GM21526 (cell line): ENCODE measurements at regions not wholly inside any gene's neighbourhood (a gene's known extent, or its start where the extent isn't known, plus 50 kb on each side); places are given as distances from the start of the nearest gene placed in this dataset.
A peak's percentile ranks its signal among the peaks of the same experiment; 100 is the strongest.

Source experiments
- ATAC-seq: cut with Tn5 transposase; IDR thresholded peaks from one replicate; pipeline ENCODE4 v1.9.1; 2021; ENCODE audit warnings: moderate library complexity; ENCODE audit not compliant: unreplicated experiment, low FRiP score

- no peak for ATAC-seq
These were observed 137.6 kb downstream of the GOLIM4 start for GRCh38 chr3:167958141-167958540.

- no peak for ATAC-seq
These were observed 142.8 kb downstream of the GOLIM4 start for GRCh38 chr3:167952969-167953368.

- ATAC-seq = no peak
These were observed 145.5 kb downstream of the GOLIM4 start for GRCh38 chr3:167950212-167950611.

DNA sequence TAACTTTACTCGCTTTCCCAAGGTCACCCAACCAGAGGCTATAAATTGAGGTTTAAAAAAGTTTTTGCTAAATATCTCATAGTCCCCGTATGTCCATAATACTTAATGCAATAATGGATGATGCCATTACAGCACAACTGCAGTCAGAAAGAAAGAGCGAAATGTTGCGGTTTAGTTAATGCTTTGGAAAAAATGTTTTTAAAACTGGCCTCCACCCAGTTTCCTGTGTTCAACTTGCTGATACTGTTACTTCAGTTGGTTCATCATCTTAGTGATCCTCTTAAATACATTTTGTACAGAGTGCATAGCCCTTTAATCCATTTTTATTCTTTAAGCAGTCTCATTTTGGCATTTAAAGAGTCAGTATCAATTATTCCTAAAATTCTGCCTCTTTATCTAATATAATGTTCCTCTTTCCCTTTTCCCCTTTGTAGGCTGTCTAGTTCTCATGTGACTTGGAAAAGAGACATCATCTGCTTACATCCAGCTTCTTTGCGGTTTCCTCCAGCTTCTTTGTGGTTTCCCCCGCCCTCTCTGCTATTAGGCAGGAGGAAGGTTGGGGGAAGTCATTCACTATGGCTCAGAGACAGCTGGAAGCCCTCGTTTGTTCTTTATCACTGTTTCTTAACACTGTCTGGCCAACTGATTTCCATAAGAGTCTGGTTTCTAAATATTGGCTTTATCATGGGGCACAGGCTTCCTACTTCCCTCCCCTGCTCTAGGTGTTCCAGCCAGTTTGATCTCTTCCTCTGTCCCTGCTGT, 154.3 kb downstream of the GOLIM4 start:
- no peak for ATAC-seq

GRCh38 chr3:167940241-167940640, 155.5 kb downstream of the GOLIM4 start:
- no peak for ATAC-seq

DNA sequence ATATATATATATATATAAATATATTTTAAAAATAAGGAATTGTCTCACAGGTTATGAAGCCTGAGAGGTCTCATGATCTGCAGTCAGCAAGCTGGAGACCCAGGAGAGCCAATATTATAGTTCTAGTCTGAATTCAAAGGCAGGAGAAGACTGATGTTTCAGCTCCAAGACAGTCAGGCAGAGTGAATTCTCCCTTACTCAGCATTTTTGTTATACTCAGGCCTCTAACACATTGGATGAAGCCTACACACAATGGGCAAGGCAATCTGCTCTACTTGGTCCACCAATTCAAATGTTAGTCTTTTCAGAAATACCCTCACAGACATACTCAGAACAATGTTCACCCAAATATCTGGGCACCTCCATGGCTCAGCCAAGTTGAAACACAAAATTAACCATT, 157.2 kb downstream of the GOLIM4 start:
- ATAC-seq = no peak

DNA sequence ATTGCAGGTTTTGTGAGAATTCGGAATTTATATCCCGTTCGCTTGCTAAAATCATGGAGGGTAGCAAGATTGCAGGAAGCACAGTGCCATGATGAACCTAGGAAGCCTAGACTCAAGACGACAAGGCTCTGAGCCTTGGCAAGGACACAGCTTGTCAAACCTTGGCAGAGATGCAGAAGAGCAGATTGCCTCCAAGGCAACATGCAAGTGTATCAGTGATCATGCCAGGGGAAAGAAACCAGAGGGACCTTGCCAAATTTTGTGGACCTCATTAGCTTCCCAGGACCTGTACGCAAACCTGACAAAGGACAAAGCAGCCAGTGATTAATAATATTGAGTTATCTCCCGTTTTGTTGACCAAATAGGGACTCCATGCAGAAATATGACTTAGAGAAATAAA, 159.7 kb downstream of the GOLIM4 start:
- no peak for ATAC-seq

- ATAC-seq = peak; percentile 56
These were observed 165.3 kb downstream of the GOLIM4 start for GRCh38 chr3:167930453-167930852.

DNA sequence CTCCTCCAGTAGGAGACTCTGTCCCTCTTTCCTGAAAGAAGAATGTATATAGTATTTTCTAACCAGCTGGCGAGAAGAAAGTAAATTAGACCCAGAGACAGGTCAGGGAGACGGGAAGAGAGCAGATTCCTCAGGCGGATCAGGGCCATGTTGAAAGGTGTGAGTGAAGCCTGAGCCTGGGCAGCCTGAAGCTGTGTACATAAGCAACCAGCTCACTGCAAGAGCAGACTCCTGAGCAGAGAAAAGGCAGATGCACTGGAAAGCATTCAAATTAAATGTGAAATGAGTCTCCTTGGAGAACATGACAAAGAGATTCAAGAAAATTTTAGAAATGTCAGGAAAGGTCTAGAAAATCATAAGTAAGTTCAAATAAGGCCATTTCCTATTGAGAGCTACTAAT, 165.8 kb downstream of the GOLIM4 start:
- ATAC-seq = no peak

DNA sequence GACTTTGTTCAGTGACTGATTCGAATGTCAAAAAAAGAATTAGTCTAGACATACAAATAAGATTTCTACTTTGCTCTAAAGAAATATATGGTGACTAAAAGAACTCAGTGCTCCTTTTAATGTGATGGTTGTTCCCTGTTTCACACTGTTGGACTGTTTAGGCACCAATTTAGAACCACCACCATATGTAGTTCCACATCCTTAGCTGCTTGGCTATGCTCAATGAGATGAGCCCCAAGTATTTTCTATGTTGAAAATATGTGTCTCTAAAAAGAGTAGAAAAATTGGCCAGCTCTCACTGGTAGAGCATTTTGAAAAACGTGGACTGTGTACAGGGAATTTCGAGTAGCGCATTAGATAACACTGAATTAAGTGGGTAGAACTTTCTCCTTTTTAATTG, 167.3 kb downstream of the GOLIM4 start:
- no peak for ATAC-seq

DNA sequence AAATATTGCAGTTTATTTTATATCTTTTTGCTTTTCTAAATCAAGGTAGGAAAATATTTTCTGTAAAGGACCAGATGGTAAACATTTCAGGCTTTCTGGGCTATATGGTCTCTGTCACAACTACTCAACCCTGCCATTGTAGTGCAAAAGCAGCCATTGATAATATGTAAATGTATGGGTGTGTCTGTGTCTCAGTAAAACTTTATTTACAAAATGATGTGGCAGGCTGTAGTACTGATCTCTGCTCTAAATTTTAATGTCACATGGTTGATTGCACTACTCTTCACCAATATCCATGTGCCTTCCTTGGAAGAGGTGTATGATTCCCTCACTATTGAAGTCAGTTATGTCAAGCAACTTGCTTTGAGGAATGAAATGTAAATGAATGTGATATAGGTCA, 175.0 kb downstream of the GOLIM4 start:
- no peak for ATAC-seq

DNA sequence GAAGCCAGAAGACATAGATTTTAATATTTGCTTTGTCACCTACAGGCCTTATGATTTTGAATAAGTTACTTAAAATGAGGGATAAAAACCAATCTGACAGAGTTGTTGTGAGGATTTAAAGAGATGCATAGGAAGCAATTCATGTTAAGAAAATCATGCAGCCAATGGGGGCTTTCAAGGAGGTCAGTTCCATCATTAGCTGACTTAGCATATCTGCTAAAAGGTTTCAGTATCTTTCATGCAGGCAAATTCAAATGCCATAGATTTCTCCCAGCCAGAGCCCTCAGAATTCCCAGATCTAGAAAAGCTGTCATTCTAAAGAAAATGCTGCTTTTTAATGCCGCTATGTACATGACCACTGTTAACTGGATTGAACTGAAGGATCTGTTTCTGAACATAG, 176.1 kb downstream of the GOLIM4 start:
- no peak for ATAC-seq

DNA sequence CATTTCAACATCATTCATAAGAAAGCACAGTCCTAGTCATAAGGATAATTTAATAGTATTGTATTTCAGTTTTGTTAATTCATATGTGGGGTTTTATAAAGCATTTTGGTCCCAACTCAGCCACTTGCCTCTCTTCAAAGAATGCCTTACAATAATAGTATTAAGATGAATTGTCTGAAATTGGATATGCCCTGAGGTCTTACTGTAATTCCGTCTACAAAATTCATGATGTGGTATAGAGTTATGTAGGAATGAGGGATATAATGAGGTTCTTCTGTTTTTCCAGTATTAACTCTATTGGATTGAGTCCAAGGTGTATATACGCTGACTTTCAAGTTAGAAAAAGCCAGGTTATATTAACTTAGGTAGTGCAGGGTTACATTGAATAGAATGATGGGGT, 177.0 kb downstream of the GOLIM4 start:
- ATAC-seq = no peak

- ATAC-seq = no peak
These were observed 177.6 kb downstream of the GOLIM4 start for GRCh38 chr3:167918008-167918596.

DNA sequence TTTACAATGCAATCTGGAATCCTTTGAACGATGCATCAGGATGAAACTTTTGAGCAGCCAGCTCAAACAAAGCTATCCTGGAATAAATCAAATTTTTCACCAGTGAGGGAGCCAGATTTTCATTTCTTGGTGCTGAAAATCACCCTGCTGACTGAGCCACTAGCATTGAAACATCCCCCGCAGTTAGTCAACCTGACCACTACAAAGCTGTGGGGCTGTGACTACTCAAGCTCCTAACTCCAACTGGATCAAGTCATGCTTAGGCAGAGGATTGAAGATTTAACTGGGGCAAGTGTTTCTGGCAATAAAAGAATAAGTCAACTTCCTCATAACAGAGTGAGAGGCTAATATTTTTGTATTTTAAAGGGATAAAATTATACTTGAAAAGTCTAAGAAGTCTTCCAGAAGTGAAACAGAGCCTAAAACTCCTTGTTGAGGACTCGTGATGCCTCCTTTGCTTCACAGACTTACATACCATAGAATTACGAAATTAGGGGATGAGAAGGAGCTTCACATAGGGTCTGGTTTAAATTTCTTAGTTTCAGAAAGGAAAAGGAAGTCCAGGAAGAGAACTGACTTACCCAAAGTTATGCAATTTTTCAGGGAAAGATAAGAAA, 177.8 kb downstream of the SERPINI1 start:
- peak; percentile 55 for ATAC-seq

- no peak for ATAC-seq
These were observed 174.4 kb downstream of the SERPINI1 start for GRCh38 chr3:167909952-167910351.

DNA sequence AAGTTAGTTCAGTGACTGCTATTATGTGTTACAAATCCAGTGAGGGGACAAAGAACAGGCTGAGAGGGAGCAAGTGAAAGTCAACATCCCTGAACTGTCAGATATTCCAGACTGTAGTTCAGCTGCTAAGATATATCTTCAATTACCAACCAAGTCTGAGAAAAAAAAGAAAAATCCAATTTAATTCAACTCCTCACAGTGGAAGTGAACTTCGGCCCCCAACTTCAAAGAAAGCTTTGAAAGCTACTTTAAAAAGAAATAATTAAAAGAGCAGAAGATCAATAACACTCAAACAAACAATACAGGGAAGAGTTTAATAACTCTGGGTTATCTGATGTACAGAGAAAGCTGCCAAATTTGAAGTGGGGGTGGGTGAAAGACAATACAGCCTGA, 174.0 kb downstream of the SERPINI1 start:
- no peak for ATAC-seq

- ATAC-seq = no peak
These were observed 173.4 kb downstream of the SERPINI1 start for GRCh38 chr3:167908746-167909503.

DNA sequence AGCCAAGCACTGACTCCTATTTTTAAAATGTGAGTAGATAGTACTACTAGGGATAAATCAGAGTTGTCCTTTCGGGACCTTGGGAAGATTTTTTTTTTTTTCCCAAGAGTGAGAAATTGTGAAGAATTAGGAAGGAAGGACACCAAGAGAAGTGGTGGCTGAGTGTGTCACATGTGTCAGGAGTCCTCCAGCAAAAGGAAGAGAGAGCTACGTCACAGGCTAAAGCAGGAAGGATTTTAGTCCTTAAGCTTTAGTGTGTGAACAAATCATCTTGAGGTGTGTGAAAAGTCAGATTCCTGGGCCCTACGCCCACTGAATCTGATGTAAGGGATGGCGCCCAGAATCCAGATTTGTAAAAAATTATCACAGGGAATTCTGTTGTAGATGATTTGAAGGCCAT, 172.7 kb downstream of the SERPINI1 start:
- ATAC-seq = no peak

- ATAC-seq = no peak
These were observed 165.6 kb downstream of the SERPINI1 start for GRCh38 chr3:167901138-167901537.

DNA sequence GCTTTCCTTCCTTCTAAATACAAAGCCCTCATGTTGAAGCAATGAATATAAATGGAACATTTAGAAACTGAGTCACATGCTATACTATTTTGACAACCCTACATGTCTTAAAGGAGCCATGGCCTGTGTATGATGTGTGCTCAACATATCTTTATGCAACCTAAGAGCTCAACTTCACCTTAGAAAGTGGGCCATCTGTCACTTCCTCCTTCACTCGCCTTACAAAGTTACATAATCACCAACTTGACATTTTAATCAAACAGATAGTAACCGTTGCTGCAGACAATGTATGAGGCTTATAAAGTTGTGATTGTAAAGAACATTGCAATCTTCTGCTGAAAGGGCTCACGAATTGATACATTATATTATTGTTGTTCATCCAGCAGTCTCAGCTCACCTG, 163.6 kb downstream of the SERPINI1 start:
- ATAC-seq = no peak
